ENCODE measurements at regions not wholly inside any gene's neighbourhood (a gene's known extent, or its start where the extent isn't known, plus 50 kb on each side); places are given as distances from the start of the nearest gene placed in this dataset.

DNA sequence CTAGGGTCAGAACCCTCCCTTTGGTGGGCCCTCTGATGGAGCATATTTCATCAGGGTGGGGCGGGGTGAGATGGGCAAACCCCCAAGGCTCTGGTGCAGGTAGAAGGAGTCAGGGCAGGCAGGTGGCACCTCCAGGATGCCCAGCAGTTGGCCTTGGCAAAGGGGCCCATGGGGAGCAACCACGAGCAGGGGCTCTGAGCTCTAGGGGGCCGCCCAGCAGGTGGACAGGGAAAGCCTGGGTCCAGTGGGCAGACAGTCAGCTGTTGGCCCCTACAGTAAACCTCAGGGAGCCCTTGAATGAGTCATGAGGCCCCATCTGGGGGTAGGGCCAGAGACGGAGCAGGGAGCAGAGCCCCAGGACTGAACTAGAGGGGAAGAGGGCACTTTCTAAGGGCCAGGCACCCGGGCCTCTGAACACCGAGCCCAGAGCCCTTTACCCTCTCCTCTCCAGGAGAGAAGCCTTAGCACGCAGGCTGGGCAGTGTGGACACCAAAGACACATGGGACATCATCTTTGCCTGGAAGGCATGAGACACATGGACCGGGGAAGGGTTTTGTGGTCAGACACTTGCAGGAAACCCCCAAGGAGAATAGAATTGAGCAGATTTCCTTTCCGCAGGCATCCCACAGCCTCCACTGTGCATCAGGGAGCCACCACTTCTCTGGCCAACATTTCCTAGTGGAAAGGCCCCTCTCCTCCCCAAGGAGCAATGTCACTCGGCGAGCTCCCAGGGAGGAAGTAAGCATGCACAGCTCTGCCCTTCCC, 257.3 kb downstream of the GLI2 start:
- Histone ChIP-seq H3K36me3 (peaks cover 0 to 32% (median 0%) of the 10 kb centered on the region in 3 donors), H3K4me1 (no peaks in the 10 kb centered on the region), H3K27me3 (no peaks in the 10 kb centered on the region), H3K27ac (no peak overlapping the region), H3K9me3 (no peaks in the 10 kb centered on the region), H3K4me3 (no peak overlapping the region)
- no peak for DNase-seq (ENCODE audit: low spot score in 2 of 2)
- TF ChIP-seq, protein P1, sequence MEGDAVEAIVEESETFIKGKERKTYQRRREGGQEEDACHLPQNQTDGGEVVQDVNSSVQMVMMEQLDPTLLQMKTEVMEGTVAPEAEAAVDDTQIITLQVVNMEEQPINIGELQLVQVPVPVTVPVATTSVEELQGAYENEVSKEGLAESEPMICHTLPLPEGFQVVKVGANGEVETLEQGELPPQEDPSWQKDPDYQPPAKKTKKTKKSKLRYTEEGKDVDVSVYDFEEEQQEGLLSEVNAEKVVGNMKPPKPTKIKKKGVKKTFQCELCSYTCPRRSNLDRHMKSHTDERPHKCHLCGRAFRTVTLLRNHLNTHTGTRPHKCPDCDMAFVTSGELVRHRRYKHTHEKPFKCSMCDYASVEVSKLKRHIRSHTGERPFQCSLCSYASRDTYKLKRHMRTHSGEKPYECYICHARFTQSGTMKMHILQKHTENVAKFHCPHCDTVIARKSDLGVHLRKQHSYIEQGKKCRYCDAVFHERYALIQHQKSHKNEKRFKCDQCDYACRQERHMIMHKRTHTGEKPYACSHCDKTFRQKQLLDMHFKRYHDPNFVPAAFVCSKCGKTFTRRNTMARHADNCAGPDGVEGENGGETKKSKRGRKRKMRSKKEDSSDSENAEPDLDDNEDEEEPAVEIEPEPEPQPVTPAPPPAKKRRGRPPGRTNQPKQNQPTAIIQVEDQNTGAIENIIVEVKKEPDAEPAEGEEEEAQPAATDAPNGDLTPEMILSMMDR (IDR thresholded peaks at IDR 0.05): no peak
- no peak for TF ChIP-seq EP300 (IDR thresholded peaks at IDR 0.05)
- no peak for TF ChIP-seq POLR2A (IDR thresholded peaks at IDR 0.05)
- WGBS, 2 donors: 83 to 84% methylated on average over 10 of the region's 11 CpGs

DNA sequence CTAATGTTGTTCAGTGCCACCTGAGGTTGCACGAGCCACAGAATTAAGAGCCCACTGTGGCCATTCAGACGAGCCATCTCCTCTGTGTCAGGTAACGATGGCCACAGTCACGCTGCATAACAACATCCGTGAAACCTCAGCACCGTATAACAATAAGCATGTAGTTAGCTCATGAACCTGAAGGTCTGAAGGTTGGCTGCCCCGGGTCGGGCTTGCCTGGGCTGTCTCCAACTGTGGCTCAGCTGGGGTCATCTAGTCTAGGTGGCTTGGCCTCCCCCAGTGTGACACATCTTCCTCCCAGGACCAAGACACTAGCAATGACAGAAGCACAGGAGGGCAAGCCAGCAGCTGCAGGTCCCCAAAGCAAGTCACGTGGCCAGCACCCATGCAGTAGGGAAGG, 258.0 kb downstream of the GLI2 start:
- Histone ChIP-seq H3K4me1 (no peaks in the 10 kb centered on the region), H3K27me3 (no peaks in the 10 kb centered on the region), H3K27ac (no peak overlapping the region), H3K4me3 (no peak overlapping the region), H3K9me3 (no peaks in the 10 kb centered on the region), H3K36me3 (peaks cover 0 to 27% (median 0%) of the 10 kb centered on the region in 3 donors)
- WGBS, 2 donors: 75 to 81% methylated on average over 9 of the region's 9 CpGs
- DNase-seq (ENCODE audit: low spot score in 2 of 2): no peak
- TF ChIP-seq EP300 (IDR thresholded peaks at IDR 0.05): no peak
- no peak for TF ChIP-seq POLR2A (IDR thresholded peaks at IDR 0.05)
- TF ChIP-seq, protein P1 (IDR thresholded peaks at IDR 0.05): no peak

DNA sequence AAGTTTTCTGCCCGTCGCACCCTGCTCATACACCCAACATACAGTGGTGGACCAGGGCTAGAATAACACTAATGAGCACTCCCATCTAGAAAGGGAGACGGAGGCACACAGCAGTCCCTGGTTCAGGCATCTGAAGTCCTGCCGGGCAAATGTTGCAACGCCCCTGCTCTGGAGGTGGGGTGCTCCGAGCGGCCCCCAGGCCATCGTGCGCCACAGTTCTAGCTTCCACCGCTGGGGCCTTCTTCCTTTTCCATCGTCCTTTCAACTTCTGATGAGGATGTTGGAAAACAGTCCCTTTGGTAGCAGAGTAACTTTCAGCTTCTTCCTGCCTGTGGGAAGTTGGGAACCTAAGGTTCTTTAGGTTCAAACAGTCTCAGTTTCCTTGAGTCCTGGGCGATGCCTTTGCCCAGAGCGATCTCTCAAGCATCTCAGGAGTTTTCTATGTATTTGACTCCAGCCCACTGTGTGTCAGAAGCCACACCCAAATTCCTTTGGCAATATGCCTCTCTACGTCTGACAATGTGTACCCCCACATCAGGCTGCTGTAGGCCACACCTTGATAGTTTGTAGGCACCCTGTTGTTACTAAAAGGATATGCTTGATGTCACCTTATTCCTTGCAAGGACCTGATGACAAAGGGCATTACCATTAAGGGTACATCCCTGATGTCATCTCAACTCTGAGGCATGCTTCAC, 258.8 kb downstream of the GLI2 start:
- H3K36me3 ChIP-seq: peaks cover 0 to 19% (median 0%) of the 10 kb centered on the region in 3 donors
- no peaks in the 10 kb centered on the region for H3K27me3 ChIP-seq
- DNase-seq (ENCODE audit: low spot score in 2 of 2): no peak
- no peak overlapping the region for H3K27ac ChIP-seq
- TF ChIP-seq POLR2A (IDR thresholded peaks at IDR 0.05): no peak
- TF ChIP-seq, protein P1 (IDR thresholded peaks at IDR 0.05): no peak
- TF ChIP-seq EP300 (IDR thresholded peaks at IDR 0.05): no peak
- H3K4me1 ChIP-seq: no peaks in the 10 kb centered on the region
- H3K9me3 ChIP-seq: no peaks in the 10 kb centered on the region
- H3K4me3 ChIP-seq: no peak overlapping the region
- 84 to 88% methylated on average over 14 of the region's 14 CpGs for WGBS, 2 donors

DNA sequence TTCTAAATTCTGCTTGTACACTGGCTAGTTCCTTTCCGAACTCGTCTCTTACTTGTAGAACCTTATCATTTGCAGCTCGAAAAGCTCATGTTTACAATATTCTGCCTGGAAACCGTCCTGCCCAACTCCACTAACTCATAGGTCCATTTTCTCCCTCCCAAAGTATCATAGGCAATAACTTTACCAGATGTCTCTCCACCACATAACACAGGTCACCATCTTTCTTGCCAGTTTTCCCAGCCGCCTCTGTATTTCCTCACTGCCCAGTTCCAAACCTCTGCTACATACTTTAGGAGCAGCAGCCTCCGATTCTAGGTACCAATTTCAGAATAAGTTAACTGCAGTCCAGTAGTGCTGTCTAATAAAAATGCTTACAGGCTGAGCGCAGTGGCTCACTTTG, 259.5 kb downstream of the GLI2 start:
- Histone ChIP-seq H3K27ac (no peak overlapping the region), H3K36me3 (peaks cover 0 to 12% (median 0%) of the 10 kb centered on the region in 3 donors), H3K27me3 (no peaks in the 10 kb centered on the region), H3K4me1 (no peaks in the 10 kb centered on the region), H3K9me3 (no peaks in the 10 kb centered on the region), H3K4me3 (no peak overlapping the region)
- 77 to 82% methylated on average over 7 of the region's 7 CpGs for WGBS, 2 donors
- DNase-seq (ENCODE audit: low spot score in 2 of 2): no peak
- TF ChIP-seq EP300 (IDR thresholded peaks at IDR 0.05) (no peak), POLR2A (IDR thresholded peaks at IDR 0.05) (no peak)
- TF ChIP-seq, protein P1 (IDR thresholded peaks at IDR 0.05): no peak

DNA sequence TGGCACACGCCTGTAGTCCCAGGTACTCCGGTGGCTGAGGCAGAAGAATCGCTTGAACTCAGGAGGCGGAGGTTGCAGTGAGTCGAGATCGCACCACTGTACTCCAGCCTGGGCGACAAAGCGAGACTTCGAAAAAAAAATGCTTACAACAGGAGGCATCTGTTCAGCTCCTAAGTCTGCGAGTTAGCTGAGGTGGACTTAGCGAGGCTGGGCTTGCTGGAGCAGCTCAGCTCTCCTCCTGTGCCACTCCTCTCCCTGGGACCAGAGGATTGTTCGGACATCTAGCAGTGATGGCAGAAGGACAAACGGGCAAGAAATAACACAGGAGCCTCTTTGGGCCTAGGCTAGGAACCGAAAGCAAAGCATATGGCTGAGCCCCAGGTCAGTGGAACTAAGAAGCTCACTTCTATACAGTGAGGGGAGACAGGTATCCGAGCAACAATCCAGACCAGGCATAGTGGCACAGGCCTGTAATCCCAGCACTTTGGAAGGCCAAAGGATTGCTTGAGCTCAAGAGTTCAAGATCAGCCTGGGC, 260.1 kb downstream of the GLI2 start:
- no peak for DNase-seq (ENCODE audit: low spot score in 2 of 2)
- Histone ChIP-seq H3K27me3 (no peaks in the 10 kb centered on the region), H3K4me1 (no peaks in the 10 kb centered on the region), H3K36me3 (peaks cover 0 to 6% (median 0%) of the 10 kb centered on the region in 3 donors), H3K4me3 (no peak overlapping the region), H3K27ac (no peak overlapping the region), H3K9me3 (no peaks in the 10 kb centered on the region)
- 91 to 99% methylated on average over 15 of the region's 15 CpGs for WGBS, 2 donors
- TF ChIP-seq, protein P1 (IDR thresholded peaks at IDR 0.05): no peak
- no peak for TF ChIP-seq EP300 (IDR thresholded peaks at IDR 0.05)
- TF ChIP-seq POLR2A (IDR thresholded peaks at IDR 0.05): no peak
